DND-41 (cell line): ENCODE measurements at regions not wholly inside any gene's neighbourhood (a gene's known extent, or its start where the extent isn't known, plus 50 kb on each side); places are given as distances from the start of the nearest gene placed in this dataset.

Experiments
- EZH2 ChIP-seq: IDR thresholded peaks from 3 replicates; pipeline ENCODE4 v1.6.1; 2012; ENCODE audit warnings: borderline replicate concordance, low read depth, mild to moderate bottlenecking, moderate library complexity, low read length, inconsistent platforms; ENCODE audit not compliant: severe bottlenecking
- TF ChIP-seq, protein P1 (sequence below): IDR thresholded peaks from 2 replicates; pipeline ENCODE4 v1.5.1; 2012; ENCODE audit warnings: borderline replicate concordance, low read length, moderate library complexity, mild to moderate bottlenecking; ENCODE audit not compliant: poor library complexity, severe bottlenecking; ENCODE audit errors: extremely low read depth

DNA sequence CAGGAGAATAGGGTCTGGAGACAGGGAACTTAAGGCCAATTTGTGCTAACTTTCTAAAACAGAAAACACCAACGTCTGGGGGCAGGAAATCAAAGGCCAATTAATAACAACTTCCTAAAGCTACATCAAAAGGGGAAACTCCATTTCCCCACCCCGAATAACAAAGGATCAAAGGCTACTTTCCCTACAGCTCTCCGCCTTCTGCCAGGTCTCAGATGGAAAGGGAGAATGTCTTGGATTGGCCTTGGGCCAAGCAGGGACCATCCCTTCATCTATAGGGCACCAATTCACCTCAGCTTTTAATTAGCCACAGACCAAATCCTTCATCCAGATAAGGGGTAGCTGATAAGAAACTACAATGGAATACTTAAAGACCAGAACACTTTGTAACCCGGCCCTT is 116.9 kb upstream of the ZKSCAN2 start:
- TF ChIP-seq, protein P1, sequence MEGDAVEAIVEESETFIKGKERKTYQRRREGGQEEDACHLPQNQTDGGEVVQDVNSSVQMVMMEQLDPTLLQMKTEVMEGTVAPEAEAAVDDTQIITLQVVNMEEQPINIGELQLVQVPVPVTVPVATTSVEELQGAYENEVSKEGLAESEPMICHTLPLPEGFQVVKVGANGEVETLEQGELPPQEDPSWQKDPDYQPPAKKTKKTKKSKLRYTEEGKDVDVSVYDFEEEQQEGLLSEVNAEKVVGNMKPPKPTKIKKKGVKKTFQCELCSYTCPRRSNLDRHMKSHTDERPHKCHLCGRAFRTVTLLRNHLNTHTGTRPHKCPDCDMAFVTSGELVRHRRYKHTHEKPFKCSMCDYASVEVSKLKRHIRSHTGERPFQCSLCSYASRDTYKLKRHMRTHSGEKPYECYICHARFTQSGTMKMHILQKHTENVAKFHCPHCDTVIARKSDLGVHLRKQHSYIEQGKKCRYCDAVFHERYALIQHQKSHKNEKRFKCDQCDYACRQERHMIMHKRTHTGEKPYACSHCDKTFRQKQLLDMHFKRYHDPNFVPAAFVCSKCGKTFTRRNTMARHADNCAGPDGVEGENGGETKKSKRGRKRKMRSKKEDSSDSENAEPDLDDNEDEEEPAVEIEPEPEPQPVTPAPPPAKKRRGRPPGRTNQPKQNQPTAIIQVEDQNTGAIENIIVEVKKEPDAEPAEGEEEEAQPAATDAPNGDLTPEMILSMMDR, result no peak
- TF ChIP-seq EZH2, result no peak
